GM12874 (cell line): ENCODE measurements at regions not wholly inside any gene's neighbourhood (a gene's known extent, or its start where the extent isn't known, plus 50 kb on each side); places are given as distances from the start of the nearest gene placed in this dataset.

ENCODE experiments used
- CTCF ChIP-seq: IDR thresholded peaks from 2 replicates; pipeline ENCODE4 v1.5.1; 2011; ENCODE audit warnings: low read depth, mild to moderate bottlenecking, control low read depth, low read length, moderate library complexity; ENCODE audit not compliant: insufficient read depth

- no peak for TF ChIP-seq CTCF
These were observed 153.0 kb upstream of the TENM3 start for GRCh38 chr4:182090186-182090585.

- no peak for TF ChIP-seq CTCF
These were observed 152.1 kb upstream of the TENM3 start for GRCh38 chr4:182091128-182091527.

- TF ChIP-seq CTCF = no peak
These were observed 149.8 kb upstream of the TENM3 start for GRCh38 chr4:182093431-182093831.

- no peak for TF ChIP-seq CTCF
These were observed 149.3 kb upstream of the TENM3 start for GRCh38 chr4:182093935-182094334.

- no peak for TF ChIP-seq CTCF
These were observed 141.6 kb upstream of the TENM3 start for GRCh38 chr4:182101618-182102017.

GRCh38 chr4:182102576-182102975 lies 140.6 kb upstream of the TENM3 start:
- no peak for TF ChIP-seq CTCF

GRCh38 chr4:182103614-182104319 lies 139.4 kb upstream of the TENM3 start:
- no peak for TF ChIP-seq CTCF
